Iris pigment epithelial cell (primary cell): ENCODE measurements at regions not wholly inside any gene's neighbourhood (a gene's known extent, or its start where the extent isn't known, plus 50 kb on each side); places are given as distances from the start of the nearest gene placed in this dataset.

Experiments
- DNase-seq: peaks from one replicate; pipeline ENCODE4 v3.0.0-alpha.2; 2011; ENCODE audit warnings: low read depth

- DNase-seq = no peak
Observed at GRCh38 chr9:17970277-17970676, 391.4 kb downstream of the SH3GL2 start.

- no peak for DNase-seq
Observed at GRCh38 chr9:17978773-17979172, 399.9 kb downstream of the SH3GL2 start.

GRCh38 chr9:17986595-17986994 is 407.7 kb downstream of the SH3GL2 start:
- DNase-seq = no peak

GRCh38 chr9:17987189-17987588 is 408.3 kb downstream of the SH3GL2 start:
- no peak for DNase-seq

GRCh38 chr9:17988489-17988888 is 409.6 kb downstream of the SH3GL2 start:
- DNase-seq = no peak

- no peak for DNase-seq
Observed at GRCh38 chr9:17990602-17991001, 411.7 kb downstream of the SH3GL2 start.

- no peak for DNase-seq
Observed at GRCh38 chr9:17993024-17993423, 414.2 kb downstream of the SH3GL2 start.

- no peak for DNase-seq
Observed at GRCh38 chr9:17994695-17995425, 416.0 kb downstream of the SH3GL2 start.

- DNase-seq = no peak
Observed at GRCh38 chr9:17996728-17997127, 417.9 kb downstream of the SH3GL2 start.

- no peak for DNase-seq
Observed at GRCh38 chr9:18002718-18003438, 424.0 kb downstream of the SH3GL2 start.

GRCh38 chr9:18006591-18006990 is 427.7 kb downstream of the SH3GL2 start:
- DNase-seq = no peak

- DNase-seq = no peak
Observed at GRCh38 chr9:18007621-18008020, 428.8 kb downstream of the SH3GL2 start.

- no peak for DNase-seq
Observed at GRCh38 chr9:18009902-18010301, 431.0 kb downstream of the SH3GL2 start.

GRCh38 chr9:18010492-18010891 is 431.6 kb downstream of the SH3GL2 start:
- no peak for DNase-seq

GRCh38 chr9:18012170-18012569 is 433.3 kb downstream of the SH3GL2 start:
- DNase-seq = no peak

- no peak for DNase-seq
Observed at GRCh38 chr9:18014556-18014955, 435.7 kb downstream of the SH3GL2 start.

- no peak for DNase-seq
Observed at GRCh38 chr9:18015116-18015515, 436.2 kb downstream of the SH3GL2 start.

- no peak for DNase-seq
Observed at GRCh38 chr9:18017136-18017535, 438.3 kb downstream of the SH3GL2 start.

- no peak for DNase-seq
Observed at GRCh38 chr9:18018221-18018620, 439.4 kb downstream of the SH3GL2 start.

- DNase-seq = no peak
Observed at GRCh38 chr9:18018661-18019060, 439.8 kb downstream of the SH3GL2 start.

- no peak for DNase-seq
Observed at GRCh38 chr9:18020121-18020745, 441.4 kb downstream of the SH3GL2 start.

- no peak for DNase-seq
Observed at GRCh38 chr9:18022642-18023041, 443.8 kb downstream of the SH3GL2 start.

GRCh38 chr9:18023332-18023731 is 444.5 kb downstream of the SH3GL2 start:
- no peak for DNase-seq
